GM23338 (cell line): ENCODE measurements at regions not wholly inside any gene's neighbourhood (a gene's known extent, or its start where the extent isn't known, plus 50 kb on each side); places are given as distances from the start of the nearest gene placed in this dataset.

Experiments
- EZH2 ChIP-seq: fragments of 200-600 bp; sonication (generic); IDR thresholded peaks from one replicate; pipeline ENCODE4 v1.8.0; 2017; ENCODE audit warnings: antibody characterized with exemption, mild to moderate bottlenecking, low read depth; ENCODE audit not compliant: unreplicated experiment
- TF ChIP-seq, protein P1 (sequence below), 2 experiments: fragments of 200-600 bp in 1 of 2; sonication (generic) in 1 of 2; conservative IDR thresholded peaks; 2 replicates each; pipeline versions ENCODE4 v1.5.1 to v1.6.1; 2016 to 2017; ENCODE audit warnings: antibody characterized with exemption in 2 of 2, low read depth in 2 of 2, mild to moderate bottlenecking in 2 of 2, moderate library complexity in 1 of 2

DNA sequence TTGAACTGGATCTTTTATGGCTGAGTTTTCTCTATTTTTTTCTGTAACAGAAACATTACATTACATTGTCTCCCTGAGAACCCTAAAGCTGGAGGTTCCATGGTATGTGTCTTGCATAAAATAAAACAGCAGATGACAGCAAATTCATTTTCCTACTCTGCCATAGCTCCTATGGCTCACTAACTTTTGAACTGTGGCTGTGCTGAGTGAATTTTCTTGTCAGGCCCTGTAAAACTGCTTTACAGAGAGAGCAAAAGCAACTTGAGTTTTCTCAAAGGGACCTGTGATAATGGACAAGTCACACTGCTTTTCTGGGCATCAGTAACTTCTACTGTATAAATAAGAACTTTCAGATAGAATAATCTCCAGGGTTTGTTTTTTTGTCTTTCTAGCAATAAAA, 129.9 kb upstream of the TSC22D2 start:
- TF ChIP-seq, protein P1, sequence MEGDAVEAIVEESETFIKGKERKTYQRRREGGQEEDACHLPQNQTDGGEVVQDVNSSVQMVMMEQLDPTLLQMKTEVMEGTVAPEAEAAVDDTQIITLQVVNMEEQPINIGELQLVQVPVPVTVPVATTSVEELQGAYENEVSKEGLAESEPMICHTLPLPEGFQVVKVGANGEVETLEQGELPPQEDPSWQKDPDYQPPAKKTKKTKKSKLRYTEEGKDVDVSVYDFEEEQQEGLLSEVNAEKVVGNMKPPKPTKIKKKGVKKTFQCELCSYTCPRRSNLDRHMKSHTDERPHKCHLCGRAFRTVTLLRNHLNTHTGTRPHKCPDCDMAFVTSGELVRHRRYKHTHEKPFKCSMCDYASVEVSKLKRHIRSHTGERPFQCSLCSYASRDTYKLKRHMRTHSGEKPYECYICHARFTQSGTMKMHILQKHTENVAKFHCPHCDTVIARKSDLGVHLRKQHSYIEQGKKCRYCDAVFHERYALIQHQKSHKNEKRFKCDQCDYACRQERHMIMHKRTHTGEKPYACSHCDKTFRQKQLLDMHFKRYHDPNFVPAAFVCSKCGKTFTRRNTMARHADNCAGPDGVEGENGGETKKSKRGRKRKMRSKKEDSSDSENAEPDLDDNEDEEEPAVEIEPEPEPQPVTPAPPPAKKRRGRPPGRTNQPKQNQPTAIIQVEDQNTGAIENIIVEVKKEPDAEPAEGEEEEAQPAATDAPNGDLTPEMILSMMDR (conservative IDR thresholded peaks at IDR 0.05; ENCODE audit: low read depth in 2 of 2), result no peak
- TF ChIP-seq EZH2, result no peak
